ENCODE measurements at regions not wholly inside any gene's neighbourhood (a gene's known extent, or its start where the extent isn't known, plus 50 kb on each side); places are given as distances from the start of the nearest gene placed in this dataset.
"Not testable (repeated sequence)": the region's sequence is repeated elsewhere in the genome, so short reads cannot be mapped to it uniquely, and the experiment has no call there.

- intact Hi-C loops (cut with DNase I; ENCODE audit: low total_unique reads), result no loop called here
- TF ChIP-seq CTCF (IDR thresholded peaks at IDR 0.05), result no peak
- no peak for TF ChIP-seq POLR2A (IDR thresholded peaks at IDR 0.05)
- no peak for DNase-seq (ENCODE audit: low spot score in 2 of 2)
- no peak overlapping the region for H3K4me3 ChIP-seq (ENCODE audit: low read depth, poor library complexity, severe bottlenecking)
Measured at GRCh38 chr4:127012549-127012948, 620.2 kb upstream of the INTU start.

GRCh38 chr4:127015667-127016117 is 617.1 kb upstream of the INTU start:
- H3K4me3 ChIP-seq (ENCODE audit: low read depth, poor library complexity, severe bottlenecking), result no peak overlapping the region
- WGBS, 2 donors, result 38% methylated on average over 5 of the region's 5 CpGs
- TF ChIP-seq CTCF (IDR thresholded peaks at IDR 0.05) (no peak), POLR2A (IDR thresholded peaks at IDR 0.05) (no peak)
- no peak for DNase-seq (ENCODE audit: low spot score in 2 of 2)
- intact Hi-C loops (cut with DNase I; ENCODE audit: low total_unique reads), result no loop called here

GRCh38 chr4:127018381-127018780 is 614.4 kb upstream of the INTU start:
- DNase-seq (ENCODE audit: low spot score in 2 of 2), result no peak
- 71 to 79% methylated on average over 2 of the region's 2 CpGs for WGBS, 2 donors
- TF ChIP-seq CTCF (IDR thresholded peaks at IDR 0.05) (no peak), POLR2A (IDR thresholded peaks at IDR 0.05) (no peak)
- no peak overlapping the region for H3K4me3 ChIP-seq (ENCODE audit: low read depth, poor library complexity, severe bottlenecking)
- intact Hi-C loops (cut with DNase I; ENCODE audit: low total_unique reads), result no loop called here

GRCh38 chr4:127020831-127021230 is 611.9 kb upstream of the INTU start:
- intact Hi-C loops (cut with DNase I; ENCODE audit: low total_unique reads); H3K4me3 ChIP-seq (ENCODE audit: low read depth, poor library complexity, severe bottlenecking); DNase-seq (ENCODE audit: low spot score in 2 of 2): not testable (repeated sequence)
- WGBS, 2 donors, result 86% methylated on average over 1 of the region's 15 CpGs; no CpG with 5 or more reads in 1 of the 2 donors

- WGBS, 2 donors, result 64% methylated on average over 3 of the region's 3 CpGs
Measured at GRCh38 chr4:127036296-127036695, 596.5 kb upstream of the INTU start.

GRCh38 chr4:127045861-127046260 is 586.9 kb upstream of the INTU start:
- TF ChIP-seq CTCF (IDR thresholded peaks at IDR 0.05) (no peak), POLR2A (IDR thresholded peaks at IDR 0.05) (no peak)
- DNase-seq (ENCODE audit: low spot score in 2 of 2), result no peak
- H3K4me3 ChIP-seq (ENCODE audit: low read depth, poor library complexity, severe bottlenecking), result no peak overlapping the region
- 71 to 76% methylated on average over 1 of the region's 1 CpG for WGBS, 2 donors
- intact Hi-C loops (cut with DNase I; ENCODE audit: low total_unique reads), result no loop called here

More at GRCh38 chr4:127036296-127036695, 596.5 kb upstream of the INTU start:
- TF ChIP-seq POLR2A (IDR thresholded peaks at IDR 0.05) (no peak), CTCF (IDR thresholded peaks at IDR 0.05) (no peak)
- intact Hi-C loops (cut with DNase I; ENCODE audit: low total_unique reads), result no loop called here
- DNase-seq (ENCODE audit: low spot score in 2 of 2), result no peak
- no peak overlapping the region for H3K4me3 ChIP-seq (ENCODE audit: low read depth, poor library complexity, severe bottlenecking)

Measured in lower leg skin (tissue), 4 donors.